Natural killer cell (primary cell): ENCODE measurements at regions not wholly inside any gene's neighbourhood (a gene's known extent, or its start where the extent isn't known, plus 50 kb on each side); places are given as distances from the start of the nearest gene placed in this dataset.

Source experiments
- ATAC-seq, 3 donors: fragments of 150-1000 bp in 2 of 3; fragments of 200-7000 bp in 1 of 3; cut with Tn5 transposase; 1 replicate in 1 of 3; 2 replicates in 2 of 3; pipeline ENCODE4 v1.10.0; 2021; ENCODE audit warnings: mild to moderate bottlenecking in 2 of 3, moderate library complexity in 2 of 3
- DNase-seq, 2 donors: peaks; one replicate each; pipeline versions ENCODE4 v3.0.0 to v3.0.0-alpha.2; 2013 to 2021; ENCODE audit warnings: mixed read lengths in 1 of 2
- H3K27ac ChIP-seq: one replicate; pipeline ENCODE4 v1.5.1; 2013; ENCODE audit warnings: mild to moderate bottlenecking, low read length
- H3K27me3 ChIP-seq: one replicate; pipeline ENCODE4 v1.6.1; 2013; ENCODE audit warnings: low read length; ENCODE audit not compliant: control insufficient read depth, insufficient read depth
- H3K36me3 ChIP-seq: one replicate; pipeline ENCODE4 v1.6.1; 2013; ENCODE audit warnings: low read length; ENCODE audit not compliant: control insufficient read depth, insufficient read depth
- H3K4me1 ChIP-seq: one replicate; pipeline ENCODE4 v1.6.1; 2013; ENCODE audit warnings: low read length; ENCODE audit not compliant: control insufficient read depth, insufficient read depth
- H3K4me3 ChIP-seq: one replicate; pipeline ENCODE4 v1.5.1; 2013; ENCODE audit warnings: low read length
- H3K9me3 ChIP-seq: one replicate; pipeline ENCODE4 v1.6.1; 2013; ENCODE audit warnings: low read length; ENCODE audit not compliant: control insufficient read depth, insufficient read depth
- H3K27ac Mint-ChIP-seq, 2 donors: one replicate each; pipeline ENCODE4 v1.8.0; 2022; ENCODE audit warnings: mild to moderate bottlenecking in 2 of 2, mixed read lengths in 2 of 2, moderate library complexity in 1 of 2
- H3K27me3 Mint-ChIP-seq, 2 donors: one replicate each; pipeline ENCODE4 v1.8.0; 2022; ENCODE audit warnings: low read depth in 2 of 2, mixed read lengths in 2 of 2
- H3K36me3 Mint-ChIP-seq: one replicate; pipeline ENCODE4 v1.8.0; 2022; ENCODE audit warnings: mixed read lengths
- H3K4me1 Mint-ChIP-seq, 2 donors: one replicate each; pipeline ENCODE4 v1.8.0; 2022; ENCODE audit warnings: mixed read lengths in 2 of 2
- H3K4me3 Mint-ChIP-seq: one replicate; pipeline ENCODE4 v1.8.0; 2022; ENCODE audit warnings: mild to moderate bottlenecking, moderate library complexity, mixed read lengths
- H3K9me3 Mint-ChIP-seq, 2 donors: one replicate each; pipeline ENCODE4 v1.8.0; 2022; ENCODE audit warnings: mixed read lengths in 2 of 2
- CTCF ChIP-seq: fragments of 200-600 bp; IDR thresholded peaks from one replicate; pipeline ENCODE4 v1.8.0; 2022; ENCODE audit warnings: antibody characterized with exemption
- WGBS: methylation state at CpG from one replicate; pipeline ENCODE4 v1.1.7; 2013; ENCODE audit warnings: missing lambda C conversion rate; ENCODE audit not compliant: insufficient coverage; 5-methylcytosine and 5-hydroxymethylcytosine counted together
- intact Hi-C: fragments of 100-400 bp; cut with micrococcal nuclease; formaldehyde crosslinking; loops from one replicate; pipeline ENCODE4 v1.14.2; 2022

DNA sequence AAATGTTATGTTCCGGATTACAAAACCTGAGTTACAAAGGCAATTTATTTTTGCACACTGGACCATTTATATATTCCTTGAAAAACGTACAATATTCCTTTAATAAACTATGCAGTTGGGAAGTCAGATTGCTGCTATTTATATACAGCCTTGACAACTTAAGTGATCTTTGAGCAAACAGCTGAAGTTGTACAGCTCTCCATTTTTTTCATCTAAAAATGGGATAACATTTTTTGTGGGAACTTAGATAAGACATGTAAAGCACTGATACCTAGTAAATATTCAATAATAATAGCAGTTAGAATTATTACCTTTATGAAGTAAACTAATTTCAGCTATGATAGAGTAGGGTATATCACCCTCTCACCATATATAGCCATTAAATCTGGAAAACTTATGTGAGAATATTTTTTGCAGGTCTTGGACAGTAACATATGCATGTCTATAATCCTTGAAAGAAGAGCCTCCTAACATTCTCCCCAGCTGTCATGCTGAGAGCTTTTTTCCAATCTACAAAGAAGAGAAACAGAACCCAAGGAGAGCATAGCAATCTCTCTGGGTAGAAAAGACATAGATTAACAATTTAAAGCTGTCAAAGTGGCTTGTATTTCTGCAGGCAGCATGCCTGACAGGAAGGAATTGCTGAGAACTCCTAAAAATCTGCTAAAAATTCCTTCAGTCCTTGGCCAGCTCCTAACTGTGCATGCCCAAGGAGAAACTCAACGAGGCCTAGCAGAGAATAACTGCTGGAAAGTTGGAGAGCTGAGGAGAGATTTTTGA lies 326.0 kb downstream of the CRPPA start:
- no peaks in the 10 kb centered on the region for H3K27me3 ChIP-seq
- H3K36me3 Mint-ChIP-seq = no peaks in the 10 kb centered on the region
- DNase-seq (no peak), ATAC-seq (no peak)
- no peaks in the 10 kb centered on the region for H3K9me3 ChIP-seq
- H3K27ac ChIP-seq = no peak overlapping the region
- no peaks in the 10 kb centered on the region for H3K4me1 ChIP-seq
- no peak for TF ChIP-seq CTCF
- no peaks in the 10 kb centered on the region for H3K27me3 Mint-ChIP-seq
- H3K27ac Mint-ChIP-seq = no peak overlapping the region
- H3K9me3 Mint-ChIP-seq = no peaks in the 10 kb centered on the region
- intact Hi-C loops = no loop called here
- H3K4me1 Mint-ChIP-seq = no peaks in the 10 kb centered on the region
- H3K36me3 ChIP-seq = no peaks in the 10 kb centered on the region
- no peak overlapping the region for H3K4me3 ChIP-seq
- no peak overlapping the region for H3K4me3 Mint-ChIP-seq
- 68% methylated on average over 2 of the region's 3 CpGs for WGBS

DNA sequence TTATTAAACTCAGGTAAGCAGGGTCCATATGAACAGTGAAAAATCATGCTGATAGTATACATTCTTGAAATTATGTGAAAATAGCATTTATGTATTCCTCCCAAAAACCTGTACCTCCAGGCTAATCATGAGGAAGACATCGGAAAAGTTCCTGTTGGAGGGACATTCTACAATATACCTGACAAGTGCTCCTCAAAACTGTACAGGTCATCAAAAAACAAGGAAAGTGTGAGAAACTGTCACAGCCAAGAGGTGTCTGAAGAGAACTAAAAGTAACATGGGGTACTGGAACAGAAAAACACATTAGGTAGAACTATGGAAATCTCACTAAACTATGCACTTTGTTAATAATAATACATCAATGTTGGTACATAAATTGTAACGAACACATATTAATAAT lies 326.7 kb downstream of the CRPPA start:
- TF ChIP-seq CTCF = no peak
- no peak for ATAC-seq
- Mint-ChIP-seq H3K27me3 (no peaks in the 10 kb centered on the region), H3K27ac (no peak overlapping the region), H3K4me3 (no peak overlapping the region), H3K9me3 (no peaks in the 10 kb centered on the region), H3K4me1 (no peaks in the 10 kb centered on the region), H3K36me3 (no peaks in the 10 kb centered on the region)
- DNase-seq = no peak
- no peak overlapping the region for H3K4me3 ChIP-seq
- H3K4me1 ChIP-seq = no peaks in the 10 kb centered on the region
- WGBS = 100% methylated on average over 1 of the region's 2 CpGs
- H3K27me3 ChIP-seq = no peaks in the 10 kb centered on the region
- intact Hi-C loops = no loop called here
- no peak overlapping the region for H3K27ac ChIP-seq
- no peaks in the 10 kb centered on the region for H3K9me3 ChIP-seq
- no peaks in the 10 kb centered on the region for H3K36me3 ChIP-seq

DNA sequence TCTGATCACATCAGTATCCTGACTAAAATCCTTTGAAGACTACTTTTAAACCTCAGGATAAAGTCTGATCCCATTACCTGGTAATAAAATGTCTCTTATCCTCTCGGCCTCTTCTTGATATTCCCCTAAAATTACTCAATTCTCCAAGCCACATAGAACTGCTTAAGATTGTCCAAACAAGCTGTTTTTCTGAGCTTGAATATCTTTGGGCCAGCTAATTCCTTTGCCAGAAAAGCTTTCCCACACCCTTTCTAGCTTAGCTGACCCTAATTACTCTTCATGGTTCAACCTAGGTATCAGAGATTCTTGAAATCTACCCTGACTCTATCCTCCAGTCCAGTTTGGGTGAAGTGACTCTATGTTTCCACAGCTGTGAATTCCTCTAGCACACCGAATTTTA lies 328.6 kb downstream of the CRPPA start:
- Mint-ChIP-seq H3K27ac (no peak overlapping the region), H3K4me1 (no peaks in the 10 kb centered on the region), H3K9me3 (no peaks in the 10 kb centered on the region), H3K27me3 (no peaks in the 10 kb centered on the region), H3K36me3 (no peaks in the 10 kb centered on the region), H3K4me3 (no peak overlapping the region)
- no peaks in the 10 kb centered on the region for H3K27me3 ChIP-seq
- H3K4me1 ChIP-seq = no peaks in the 10 kb centered on the region
- DNase-seq (no peak), ATAC-seq (no peak)
- no peak overlapping the region for H3K4me3 ChIP-seq
- WGBS = 86% methylated on average over 1 of the region's 2 CpGs
- no peak for TF ChIP-seq CTCF
- H3K36me3 ChIP-seq = no peaks in the 10 kb centered on the region
- no peak overlapping the region for H3K27ac ChIP-seq
- H3K9me3 ChIP-seq = no peaks in the 10 kb centered on the region
- intact Hi-C loops = no loop called here
